ENCODE measurements at regions not wholly inside any gene's neighbourhood (a gene's known extent, or its start where the extent isn't known, plus 50 kb on each side); places are given as distances from the start of the nearest gene placed in this dataset.

DNA sequence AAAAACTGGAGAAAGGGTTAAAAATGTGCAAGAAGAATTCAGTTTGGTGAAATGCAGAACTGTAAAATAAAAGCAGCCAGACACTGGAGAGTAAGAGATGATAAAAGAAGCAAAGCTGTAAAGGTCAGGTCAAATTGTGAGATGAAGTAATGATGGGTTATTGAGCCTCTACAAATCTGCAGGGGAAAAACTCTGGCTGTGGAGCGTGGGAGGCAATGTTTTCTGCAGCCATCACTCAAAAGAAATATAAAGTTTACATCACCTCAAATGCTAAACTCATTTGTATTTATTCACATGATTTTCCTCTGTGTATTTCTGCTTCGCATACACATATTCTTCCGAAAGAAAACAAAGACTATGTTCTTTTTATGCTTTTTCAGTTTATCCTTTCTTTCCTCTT is 158.8 kb upstream of the GPR149 start:
- ChIA-PET CTCF (no interaction called here), POLR2A (no interaction called here)
- H3K9me3 ChIP-seq, result no peaks in the 10 kb centered on the region
- H3K27ac ChIP-seq, result no peak overlapping the region
- FAIRE-seq (no peak), ATAC-seq (no peak), DNase-seq (ENCODE audit: low read depth in 1 of 2, low spot score in 1 of 2) (no peak)
- 51% methylated on average over 3 of the region's 3 CpGs for WGBS (ENCODE audit: missing lambda C conversion rate)
- no peak overlapping the region for H3K4me2 ChIP-seq
- TF ChIP-seq, protein P1, sequence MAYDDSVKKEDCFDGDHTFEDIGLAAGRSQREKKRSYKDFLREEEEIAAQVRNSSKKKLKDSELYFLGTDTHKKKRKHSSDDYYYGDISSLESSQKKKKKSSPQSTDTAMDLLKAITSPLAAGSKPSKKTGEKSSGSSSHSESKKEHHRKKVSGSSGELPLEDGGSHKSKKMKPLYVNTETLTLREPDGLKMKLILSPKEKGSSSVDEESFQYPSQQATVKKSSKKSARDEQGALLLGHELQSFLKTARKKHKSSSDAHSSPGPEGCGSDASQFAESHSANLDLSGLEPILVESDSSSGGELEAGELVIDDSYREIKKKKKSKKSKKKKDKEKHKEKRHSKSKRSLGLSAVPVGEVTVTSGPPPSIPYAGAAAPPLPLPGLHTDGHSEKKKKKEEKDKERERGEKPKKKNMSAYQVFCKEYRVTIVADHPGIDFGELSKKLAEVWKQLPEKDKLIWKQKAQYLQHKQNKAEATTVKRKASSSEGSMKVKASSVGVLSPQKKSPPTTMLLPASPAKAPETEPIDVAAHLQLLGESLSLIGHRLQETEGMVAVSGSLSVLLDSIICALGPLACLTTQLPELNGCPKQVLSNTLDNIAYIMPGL (CRISPR knock-in tag; IDR thresholded peaks at IDR 0.05; ENCODE audit: borderline replicate concordance), result no peak
- TF ChIP-seq JUN (IDR thresholded peaks at IDR 0.05) (no peak), SREBF2 (IDR thresholded peaks at IDR 0.05) (no peak), EHF (CRISPR knock-in tag; IDR thresholded peaks at IDR 0.05) (no peak), FOSB (CRISPR knock-in tag; IDR thresholded peaks at IDR 0.05) (no peak), SMC3 (IDR thresholded peaks at IDR 0.05) (no peak), HOXA7 (CRISPR knock-in tag; IDR thresholded peaks at IDR 0.05) (no peak), CHD4 (IDR thresholded peaks at IDR 0.05; ENCODE audit: borderline replicate concordance) (no peak), FOSL2 (IDR thresholded peaks at IDR 0.05) (no peak), FOSL2 (CRISPR knock-in tag; IDR thresholded peaks at IDR 0.05) (no peak)
- H3K4me3 ChIP-seq, result no peak overlapping the region
- no peaks in the 10 kb centered on the region for H3K4me1 ChIP-seq

DNA sequence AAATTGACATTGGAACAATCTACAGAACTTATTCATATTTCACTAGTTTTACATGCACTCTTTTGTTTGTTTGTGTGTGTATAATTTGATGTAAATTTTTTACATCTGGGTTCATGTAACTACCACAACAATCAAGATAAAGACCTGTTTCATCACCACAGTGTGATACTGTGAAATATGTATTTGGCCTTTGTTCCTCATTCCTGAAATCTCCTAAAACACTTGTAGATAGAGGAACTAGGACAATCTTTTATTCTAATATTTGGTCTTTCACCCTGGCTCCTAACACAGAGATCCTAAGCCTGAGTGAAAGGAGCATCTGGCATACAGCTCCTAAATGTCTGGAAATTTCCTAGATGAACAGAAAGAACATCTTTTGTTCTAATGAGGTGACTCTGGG is 155.0 kb upstream of the GPR149 start:
- POLR2A ChIA-PET, result no interaction called here
- TF ChIP-seq FOSB (CRISPR knock-in tag; IDR thresholded peaks at IDR 0.05) (no peak), JUNB (IDR thresholded peaks at IDR 0.05) (no peak), POLR2A (IDR thresholded peaks at IDR 0.05; ENCODE audit: low read length) (no peak), MAFK (IDR thresholded peaks at IDR 0.05; ENCODE audit: partially characterized antibody) (no peak), CBX2 (IDR thresholded peaks at IDR 0.05; ENCODE audit: borderline replicate concordance, low read depth) (no peak), FOXS1 (CRISPR knock-in tag; IDR thresholded peaks at IDR 0.05) (no peak), SREBF2 (IDR thresholded peaks at IDR 0.05) (no peak), TFCP2L1 (CRISPR knock-in tag; IDR thresholded peaks at IDR 0.05) (no peak), HEYL (CRISPR knock-in tag; IDR thresholded peaks at IDR 0.05) (no peak), HOXB5 (CRISPR knock-in tag; IDR thresholded peaks at IDR 0.05) (no peak), EHF (CRISPR knock-in tag; IDR thresholded peaks at IDR 0.05) (no peak)
- TF ChIP-seq, protein P2, sequence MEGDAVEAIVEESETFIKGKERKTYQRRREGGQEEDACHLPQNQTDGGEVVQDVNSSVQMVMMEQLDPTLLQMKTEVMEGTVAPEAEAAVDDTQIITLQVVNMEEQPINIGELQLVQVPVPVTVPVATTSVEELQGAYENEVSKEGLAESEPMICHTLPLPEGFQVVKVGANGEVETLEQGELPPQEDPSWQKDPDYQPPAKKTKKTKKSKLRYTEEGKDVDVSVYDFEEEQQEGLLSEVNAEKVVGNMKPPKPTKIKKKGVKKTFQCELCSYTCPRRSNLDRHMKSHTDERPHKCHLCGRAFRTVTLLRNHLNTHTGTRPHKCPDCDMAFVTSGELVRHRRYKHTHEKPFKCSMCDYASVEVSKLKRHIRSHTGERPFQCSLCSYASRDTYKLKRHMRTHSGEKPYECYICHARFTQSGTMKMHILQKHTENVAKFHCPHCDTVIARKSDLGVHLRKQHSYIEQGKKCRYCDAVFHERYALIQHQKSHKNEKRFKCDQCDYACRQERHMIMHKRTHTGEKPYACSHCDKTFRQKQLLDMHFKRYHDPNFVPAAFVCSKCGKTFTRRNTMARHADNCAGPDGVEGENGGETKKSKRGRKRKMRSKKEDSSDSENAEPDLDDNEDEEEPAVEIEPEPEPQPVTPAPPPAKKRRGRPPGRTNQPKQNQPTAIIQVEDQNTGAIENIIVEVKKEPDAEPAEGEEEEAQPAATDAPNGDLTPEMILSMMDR (IDR thresholded peaks at IDR 0.05), result no peak
- TF ChIP-seq, protein P3, sequence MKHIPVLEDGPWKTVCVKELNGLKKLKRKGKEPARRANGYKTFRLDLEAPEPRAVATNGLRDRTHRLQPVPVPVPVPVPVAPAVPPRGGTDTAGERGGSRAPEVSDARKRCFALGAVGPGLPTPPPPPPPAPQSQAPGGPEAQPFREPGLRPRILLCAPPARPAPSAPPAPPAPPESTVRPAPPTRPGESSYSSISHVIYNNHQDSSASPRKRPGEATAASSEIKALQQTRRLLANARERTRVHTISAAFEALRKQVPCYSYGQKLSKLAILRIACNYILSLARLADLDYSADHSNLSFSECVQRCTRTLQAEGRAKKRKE (CRISPR knock-in tag; IDR thresholded peaks at IDR 0.05; ENCODE audit: low read depth), result no peak
- TF ChIP-seq, protein P4, sequence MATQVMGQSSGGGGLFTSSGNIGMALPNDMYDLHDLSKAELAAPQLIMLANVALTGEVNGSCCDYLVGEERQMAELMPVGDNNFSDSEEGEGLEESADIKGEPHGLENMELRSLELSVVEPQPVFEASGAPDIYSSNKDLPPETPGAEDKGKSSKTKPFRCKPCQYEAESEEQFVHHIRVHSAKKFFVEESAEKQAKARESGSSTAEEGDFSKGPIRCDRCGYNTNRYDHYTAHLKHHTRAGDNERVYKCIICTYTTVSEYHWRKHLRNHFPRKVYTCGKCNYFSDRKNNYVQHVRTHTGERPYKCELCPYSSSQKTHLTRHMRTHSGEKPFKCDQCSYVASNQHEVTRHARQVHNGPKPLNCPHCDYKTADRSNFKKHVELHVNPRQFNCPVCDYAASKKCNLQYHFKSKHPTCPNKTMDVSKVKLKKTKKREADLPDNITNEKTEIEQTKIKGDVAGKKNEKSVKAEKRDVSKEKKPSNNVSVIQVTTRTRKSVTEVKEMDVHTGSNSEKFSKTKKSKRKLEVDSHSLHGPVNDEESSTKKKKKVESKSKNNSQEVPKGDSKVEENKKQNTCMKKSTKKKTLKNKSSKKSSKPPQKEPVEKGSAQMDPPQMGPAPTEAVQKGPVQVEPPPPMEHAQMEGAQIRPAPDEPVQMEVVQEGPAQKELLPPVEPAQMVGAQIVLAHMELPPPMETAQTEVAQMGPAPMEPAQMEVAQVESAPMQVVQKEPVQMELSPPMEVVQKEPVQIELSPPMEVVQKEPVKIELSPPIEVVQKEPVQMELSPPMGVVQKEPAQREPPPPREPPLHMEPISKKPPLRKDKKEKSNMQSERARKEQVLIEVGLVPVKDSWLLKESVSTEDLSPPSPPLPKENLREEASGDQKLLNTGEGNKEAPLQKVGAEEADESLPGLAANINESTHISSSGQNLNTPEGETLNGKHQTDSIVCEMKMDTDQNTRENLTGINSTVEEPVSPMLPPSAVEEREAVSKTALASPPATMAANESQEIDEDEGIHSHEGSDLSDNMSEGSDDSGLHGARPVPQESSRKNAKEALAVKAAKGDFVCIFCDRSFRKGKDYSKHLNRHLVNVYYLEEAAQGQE (IDR thresholded peaks at IDR 0.05), result no peak
- TF ChIP-seq, protein P5, sequence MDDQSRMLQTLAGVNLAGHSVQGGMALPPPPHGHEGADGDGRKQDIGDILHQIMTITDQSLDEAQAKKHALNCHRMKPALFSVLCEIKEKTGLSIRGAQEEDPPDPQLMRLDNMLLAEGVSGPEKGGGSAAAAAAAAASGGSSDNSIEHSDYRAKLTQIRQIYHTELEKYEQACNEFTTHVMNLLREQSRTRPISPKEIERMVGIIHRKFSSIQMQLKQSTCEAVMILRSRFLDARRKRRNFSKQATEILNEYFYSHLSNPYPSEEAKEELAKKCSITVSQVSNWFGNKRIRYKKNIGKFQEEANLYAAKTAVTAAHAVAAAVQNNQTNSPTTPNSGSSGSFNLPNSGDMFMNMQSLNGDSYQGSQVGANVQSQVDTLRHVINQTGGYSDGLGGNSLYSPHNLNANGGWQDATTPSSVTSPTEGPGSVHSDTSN (IDR thresholded peaks at IDR 0.05), result no peak
- H3K9me3 ChIP-seq, result no peaks in the 10 kb centered on the region

More for the DNA sequence above, 155.0 kb upstream of the GPR149 start:
- Histone ChIP-seq H3K27ac (no peak overlapping the region), H3K4me1 (no peaks in the 10 kb centered on the region), H3K4me2 (no peak overlapping the region), H3K4me3 (no peak overlapping the region)
- no peak for DNase-seq (ENCODE audit: low read depth in 1 of 2, low spot score in 1 of 2)
- no peak for FAIRE-seq
- ATAC-seq, result no peak
- CTCF ChIA-PET, result interaction anchor here (0.6 kb wide), 1 partner anchor 155 kb away, joined by 3 read pairs; no protein-coding TSS in a partner anchor

All from A549 (cell line).